Spleen (tissue), 7 donors: ENCODE measurements at regions not wholly inside any gene's neighbourhood (a gene's known extent, or its start where the extent isn't known, plus 50 kb on each side); places are given as distances from the start of the nearest gene placed in this dataset.

Source experiments
- POLR2A ChIP-seq, 3 donors: fragments of 450-650 bp; IDR thresholded peaks; one replicate each; pipeline ENCODE4 v1.5.1; 2017; ENCODE audit warnings: antibody characterized with exemption in 3 of 3, mild to moderate bottlenecking in 1 of 3
- TF ChIP-seq, protein P1 (sequence below), 11 experiments: fragments of 200-600 bp in 7 of 11; fragments of 450-650 bp in 4 of 11; sonication (generic) in 4 of 11; IDR thresholded peaks in 8 of 11; conservative IDR thresholded peaks in 3 of 11; 1 replicate in 7 of 11; 2 replicates in 4 of 11; pipeline versions ENCODE4 v1.4.0 to v1.8.0; 2016 to 2021; ENCODE audit warnings: antibody characterized with exemption in 11 of 11, inconsistent platforms in 4 of 11, mild to moderate bottlenecking in 1 of 11
- donor health status: DM: no; HTN: no; CAD: no; lungs with moderate emphysema.
- donor health status: DM: no; HTN: no; CAD: no.
- donor health status: DM: no; HTN: no; CAD: no.

- TF ChIP-seq, protein P1, sequence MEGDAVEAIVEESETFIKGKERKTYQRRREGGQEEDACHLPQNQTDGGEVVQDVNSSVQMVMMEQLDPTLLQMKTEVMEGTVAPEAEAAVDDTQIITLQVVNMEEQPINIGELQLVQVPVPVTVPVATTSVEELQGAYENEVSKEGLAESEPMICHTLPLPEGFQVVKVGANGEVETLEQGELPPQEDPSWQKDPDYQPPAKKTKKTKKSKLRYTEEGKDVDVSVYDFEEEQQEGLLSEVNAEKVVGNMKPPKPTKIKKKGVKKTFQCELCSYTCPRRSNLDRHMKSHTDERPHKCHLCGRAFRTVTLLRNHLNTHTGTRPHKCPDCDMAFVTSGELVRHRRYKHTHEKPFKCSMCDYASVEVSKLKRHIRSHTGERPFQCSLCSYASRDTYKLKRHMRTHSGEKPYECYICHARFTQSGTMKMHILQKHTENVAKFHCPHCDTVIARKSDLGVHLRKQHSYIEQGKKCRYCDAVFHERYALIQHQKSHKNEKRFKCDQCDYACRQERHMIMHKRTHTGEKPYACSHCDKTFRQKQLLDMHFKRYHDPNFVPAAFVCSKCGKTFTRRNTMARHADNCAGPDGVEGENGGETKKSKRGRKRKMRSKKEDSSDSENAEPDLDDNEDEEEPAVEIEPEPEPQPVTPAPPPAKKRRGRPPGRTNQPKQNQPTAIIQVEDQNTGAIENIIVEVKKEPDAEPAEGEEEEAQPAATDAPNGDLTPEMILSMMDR (IDR thresholded peaks at IDR 0.05 in 8 of 11, conservative IDR thresholded peaks at IDR 0.05 in 3 of 11) = no peak
- TF ChIP-seq POLR2A (IDR thresholded peaks at IDR 0.05) = no peak
Observed at GRCh38 chr6:53995935-53996334, 115.3 kb upstream of the MLIP start.
